Hepatocyte (in vitro differentiated cells): ENCODE measurements at regions not wholly inside any gene's neighbourhood (a gene's known extent, or its start where the extent isn't known, plus 50 kb on each side); places are given as distances from the start of the nearest gene placed in this dataset.
"Not testable (repeated sequence)": the region's sequence is repeated elsewhere in the genome, so short reads cannot be mapped to it uniquely, and the experiment has no call there.

Experiments
- DNase-seq: peaks from one replicate; pipeline ENCODE4 v3.0.0-alpha.2; 2016; ENCODE audit warnings: low spot score
- H2AFZ ChIP-seq: fragments of 200-600 bp; sonication (generic); 2 replicates; pipeline ENCODE4 v1.6.0; 2016; ENCODE audit warnings: antibody characterized with exemption, mild to moderate bottlenecking
- H3K27ac ChIP-seq: fragments of 200-600 bp; sonication (generic); 2 replicates; pipeline ENCODE4 v1.5.1; 2016; ENCODE audit warnings: mild to moderate bottlenecking
- H3K27me3 ChIP-seq: fragments of 200-600 bp; sonication (generic); 2 replicates; pipeline ENCODE4 v1.6.1; 2016
- H3K36me3 ChIP-seq: fragments of 200-600 bp; sonication (generic); replicated peaks from 2 replicates; pipeline ENCODE4 v1.5.1; 2016; ENCODE audit warnings: low read depth; ENCODE audit not compliant: insufficient read depth
- H3K4me1 ChIP-seq: fragments of 200-600 bp; sonication (generic); 2 replicates; pipeline ENCODE4 v1.5.1; 2016; ENCODE audit warnings: mild to moderate bottlenecking, moderate library complexity; ENCODE audit not compliant: insufficient read depth
- H3K4me2 ChIP-seq: fragments of 200-600 bp; sonication (generic); 2 replicates; pipeline ENCODE4 v1.6.0; 2016
- H3K4me3 ChIP-seq: fragments of 200-600 bp; sonication (generic); 2 replicates; pipeline ENCODE4 v1.5.1; 2016; ENCODE audit warnings: mild to moderate bottlenecking
- H3K79me2 ChIP-seq: fragments of 200-600 bp; sonication (generic); 2 replicates; pipeline ENCODE4 v1.6.0; 2017; ENCODE audit warnings: mild to moderate bottlenecking
- H3K9me2 ChIP-seq: fragments of 200-600 bp; sonication (generic); replicated peaks from 2 replicates; pipeline ENCODE4 v1.6.0; 2017; ENCODE audit warnings: mild to moderate bottlenecking; ENCODE audit not compliant: insufficient read depth
- H3K9me3 ChIP-seq: fragments of 200-600 bp; sonication (generic); 2 replicates; pipeline ENCODE4 v1.5.1; 2016; ENCODE audit warnings: low read depth, mild to moderate bottlenecking
- H4K20me1 ChIP-seq: fragments of 200-600 bp; sonication (generic); 2 replicates; pipeline ENCODE4 v1.6.0; 2016; ENCODE audit warnings: mild to moderate bottlenecking; ENCODE audit not compliant: insufficient read depth, poor library complexity, severe bottlenecking
- EZH2 ChIP-seq: fragments of 200-600 bp; sonication (generic); IDR thresholded peaks from 2 replicates; pipeline ENCODE4 v1.6.1; 2016; ENCODE audit warnings: antibody characterized with exemption, mild to moderate bottlenecking, borderline replicate concordance
- EZH2phosphoT487 ChIP-seq: fragments of 200-600 bp; sonication (generic); IDR thresholded peaks from one replicate; pipeline ENCODE4 v1.6.1; 2018; ENCODE audit warnings: antibody characterized with exemption, mild to moderate bottlenecking, low read depth, moderate library complexity; ENCODE audit not compliant: unreplicated experiment, severe bottlenecking
- WGBS: methylation state at CpG from one replicate; pipeline ENCODE4 v1.1.6; 2016; ENCODE audit warnings: low lambda C conversion rate; ENCODE audit errors: missing lambda C conversion rate; 5-methylcytosine and 5-hydroxymethylcytosine counted together
- TF ChIP-seq, protein P1 (sequence below): fragments of 200-600 bp; sonication (generic); IDR thresholded peaks from 2 replicates; pipeline ENCODE4 v1.5.1; 2016; ENCODE audit warnings: antibody characterized with exemption, mild to moderate bottlenecking; ENCODE audit not compliant: poor library complexity

DNA sequence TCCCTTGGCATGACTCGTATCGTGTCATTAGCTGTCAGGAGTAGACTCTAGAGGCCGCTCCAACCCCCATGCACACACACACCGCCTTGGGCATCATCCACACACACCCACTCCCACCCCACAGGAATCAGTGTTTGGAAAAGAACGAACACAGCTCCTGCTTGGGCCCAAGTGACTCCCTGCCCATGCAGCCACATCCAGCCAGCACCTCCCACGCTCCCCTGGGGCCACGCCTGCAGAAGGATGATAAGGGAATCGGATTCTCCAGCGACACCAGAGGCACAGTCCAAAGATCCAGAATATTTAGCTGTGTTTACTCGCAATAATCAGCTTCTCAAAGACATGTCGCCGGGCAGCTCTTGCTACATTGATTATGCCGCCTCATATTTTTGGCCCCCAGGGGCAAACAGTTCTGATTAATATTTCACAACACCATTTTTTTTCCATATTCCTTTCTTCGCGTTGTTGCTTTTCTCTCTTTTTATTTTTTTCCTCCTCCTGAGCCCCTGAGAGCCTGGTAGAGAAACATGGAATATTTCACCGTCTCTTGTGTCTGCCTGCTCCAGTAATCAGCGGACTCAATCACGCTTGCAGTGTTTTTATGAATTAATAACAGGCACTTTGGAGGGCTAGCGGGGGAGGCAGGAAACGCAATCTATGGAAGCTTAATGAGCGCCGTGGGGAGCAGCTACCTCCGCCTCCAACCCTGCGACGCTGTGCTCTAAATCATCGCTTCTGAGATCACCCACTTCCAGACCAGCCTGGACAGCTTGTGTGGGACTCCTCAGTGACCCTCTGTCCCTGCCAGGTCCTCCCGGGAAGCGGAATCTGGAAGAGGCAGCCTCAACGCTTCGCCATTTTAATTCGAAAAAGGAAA, 221.4 kb downstream of the TLE3 start:
- WGBS: 85% methylated on average over 31 of the region's 31 CpGs
- TF ChIP-seq EZH2 (no peak), EZH2phosphoT487 (no peak)
- TF ChIP-seq, protein P1, sequence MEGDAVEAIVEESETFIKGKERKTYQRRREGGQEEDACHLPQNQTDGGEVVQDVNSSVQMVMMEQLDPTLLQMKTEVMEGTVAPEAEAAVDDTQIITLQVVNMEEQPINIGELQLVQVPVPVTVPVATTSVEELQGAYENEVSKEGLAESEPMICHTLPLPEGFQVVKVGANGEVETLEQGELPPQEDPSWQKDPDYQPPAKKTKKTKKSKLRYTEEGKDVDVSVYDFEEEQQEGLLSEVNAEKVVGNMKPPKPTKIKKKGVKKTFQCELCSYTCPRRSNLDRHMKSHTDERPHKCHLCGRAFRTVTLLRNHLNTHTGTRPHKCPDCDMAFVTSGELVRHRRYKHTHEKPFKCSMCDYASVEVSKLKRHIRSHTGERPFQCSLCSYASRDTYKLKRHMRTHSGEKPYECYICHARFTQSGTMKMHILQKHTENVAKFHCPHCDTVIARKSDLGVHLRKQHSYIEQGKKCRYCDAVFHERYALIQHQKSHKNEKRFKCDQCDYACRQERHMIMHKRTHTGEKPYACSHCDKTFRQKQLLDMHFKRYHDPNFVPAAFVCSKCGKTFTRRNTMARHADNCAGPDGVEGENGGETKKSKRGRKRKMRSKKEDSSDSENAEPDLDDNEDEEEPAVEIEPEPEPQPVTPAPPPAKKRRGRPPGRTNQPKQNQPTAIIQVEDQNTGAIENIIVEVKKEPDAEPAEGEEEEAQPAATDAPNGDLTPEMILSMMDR: no peak
- DNase-seq: no peak

DNA sequence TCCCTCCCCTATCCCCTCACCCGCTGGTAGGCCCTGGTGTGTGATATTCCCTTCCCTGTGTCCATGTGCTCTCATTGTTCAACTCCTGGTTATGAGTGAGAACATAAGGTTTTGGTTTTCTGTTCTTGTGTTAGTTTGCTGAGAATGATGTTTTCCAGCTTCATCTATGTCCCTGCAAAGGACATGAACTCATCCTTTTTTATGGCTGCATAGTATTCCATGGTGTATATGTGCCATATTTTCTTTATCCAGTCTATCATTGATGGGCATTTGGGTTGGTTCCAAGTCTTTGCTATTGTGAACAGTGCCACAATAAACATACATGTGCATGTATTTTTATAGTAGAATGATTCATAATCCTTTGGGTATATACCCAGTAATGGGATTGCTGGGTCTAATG, 217.8 kb downstream of the TLE3 start:
- H3K79me2 ChIP-seq, DNase-seq, H3K4me1 ChIP-seq, H4K20me1 ChIP-seq, H3K36me3 ChIP-seq, H3K4me2 ChIP-seq, H3K27me3 ChIP-seq, H3K27ac ChIP-seq, H3K4me3 ChIP-seq, H3K9me3 ChIP-seq, H2AFZ ChIP-seq, H3K9me2 ChIP-seq: not testable (repeated sequence)
- WGBS: 97% methylated on average over 1 of the region's 1 CpG

More for the DNA sequence above, 221.4 kb downstream of the TLE3 start:
- Histone ChIP-seq H2AFZ (no peak overlapping the region), H3K27me3 (no peaks in the 10 kb centered on the region), H3K4me3 (no peak overlapping the region), H3K27ac (no peak overlapping the region), H3K4me1 (no peaks in the 10 kb centered on the region), H3K9me3 (no peaks in the 10 kb centered on the region), H3K9me2 (no peaks in the 10 kb centered on the region), H4K20me1 (no peaks in the 10 kb centered on the region), H3K4me2 (no peak overlapping the region), H3K36me3 (no peaks in the 10 kb centered on the region), H3K79me2 (no peaks in the 10 kb centered on the region)

DNA sequence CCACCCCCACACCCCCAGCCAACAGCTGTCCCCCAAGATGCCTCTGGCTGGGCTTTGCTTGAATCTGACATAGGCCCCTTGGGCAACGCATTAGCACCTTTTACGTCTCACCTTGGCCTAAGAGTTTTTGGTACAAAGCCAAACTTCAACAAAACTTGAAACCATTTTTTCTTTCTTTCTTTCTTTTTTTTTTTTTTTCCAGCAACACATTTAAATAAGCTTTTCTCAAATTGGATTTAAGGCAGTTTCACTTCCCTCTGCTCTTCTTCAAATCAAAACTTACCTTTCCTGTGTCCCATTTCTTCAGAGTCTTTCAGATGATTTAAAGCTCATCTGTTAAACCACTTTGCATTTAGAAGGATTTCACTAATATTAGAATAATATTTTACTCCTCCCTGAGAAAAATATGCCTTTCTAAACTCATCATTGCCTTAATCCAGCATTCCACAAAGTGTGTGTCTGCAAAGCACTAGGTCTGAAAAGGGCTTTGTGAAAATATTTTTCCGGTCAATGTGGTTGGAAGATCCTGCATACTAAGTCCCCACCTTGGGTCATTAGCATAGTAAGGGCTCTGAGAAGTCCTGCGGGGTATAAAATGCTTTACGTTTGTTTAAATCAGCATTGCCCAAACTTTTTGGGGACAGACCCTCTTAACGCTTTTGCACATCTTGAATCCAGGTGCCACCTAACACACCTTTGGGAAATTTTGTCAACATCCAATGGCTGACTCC, 217.0 kb downstream of the TLE3 start:
- Histone ChIP-seq H3K9me3 (no peaks in the 10 kb centered on the region), H3K9me2 (no peaks in the 10 kb centered on the region), H3K4me1 (no peaks in the 10 kb centered on the region), H3K4me2 (no peak overlapping the region), H3K27ac (no peak overlapping the region), H4K20me1 (no peaks in the 10 kb centered on the region), H3K4me3 (no peak overlapping the region), H3K36me3 (no peaks in the 10 kb centered on the region), H2AFZ (no peak overlapping the region), H3K27me3 (no peaks in the 10 kb centered on the region), H3K79me2 (no peaks in the 10 kb centered on the region)
- no peak for DNase-seq
- 81% methylated on average over 6 of the region's 6 CpGs for WGBS
- TF ChIP-seq EZH2: no peak
- TF ChIP-seq EZH2phosphoT487: no peak
- TF ChIP-seq, protein P1: no peak

DNA sequence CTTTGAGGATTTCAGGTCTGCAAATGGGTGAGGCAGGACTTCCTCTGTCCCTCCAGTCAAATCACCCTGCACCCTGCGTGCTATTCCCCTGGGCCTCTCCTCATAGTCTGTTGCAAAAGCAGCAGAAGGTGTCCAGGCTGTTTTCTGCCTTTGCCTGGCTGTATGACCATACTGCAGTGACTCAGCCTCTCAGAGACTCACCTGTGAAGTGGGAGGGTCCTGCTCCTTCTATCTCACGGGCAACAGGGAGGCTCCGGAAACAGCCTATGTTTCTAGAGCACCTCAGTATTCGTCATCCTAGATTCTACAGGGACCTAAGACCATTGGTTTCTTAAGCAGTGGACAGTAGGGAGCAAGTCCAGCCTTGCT, 216.4 kb downstream of the TLE3 start:
- no peaks in the 10 kb centered on the region for H3K9me3 ChIP-seq
- no peaks in the 10 kb centered on the region for H3K9me2 ChIP-seq
- DNase-seq: peak; percentile 24
- H3K27ac ChIP-seq: no peak overlapping the region
- no peak overlapping the region for H3K4me2 ChIP-seq
- H3K79me2 ChIP-seq: no peaks in the 10 kb centered on the region
- no peak for TF ChIP-seq EZH2
- TF ChIP-seq, protein P1: no peak
- TF ChIP-seq EZH2phosphoT487: no peak
- no peaks in the 10 kb centered on the region for H3K4me1 ChIP-seq
- H4K20me1 ChIP-seq: no peaks in the 10 kb centered on the region
- H2AFZ ChIP-seq: no peak overlapping the region
- H3K27me3 ChIP-seq: no peaks in the 10 kb centered on the region
- WGBS: 77% methylated on average over 4 of the region's 4 CpGs
- no peak overlapping the region for H3K4me3 ChIP-seq
- no peaks in the 10 kb centered on the region for H3K36me3 ChIP-seq
